Lung (tissue), 11 donors: ENCODE measurements at regions not wholly inside any gene's neighbourhood (a gene's known extent, or its start where the extent isn't known, plus 50 kb on each side); places are given as distances from the start of the nearest gene placed in this dataset.

Experiments used
- ATAC-seq: fragments of 200-7000 bp; cut with Tn5 transposase; one replicate; pipeline ENCODE4 v1.9.1; 2020; ENCODE audit warnings: moderate number of reproducible peaks; ENCODE audit not compliant: insufficient read depth, low FRiP score
- DNase-seq, 3 donors: peaks; one replicate each; pipeline ENCODE4 v3.0.0-alpha.2; 2013 to 2017
- H3K27ac ChIP-seq, 2 donors: one replicate each; pipeline ENCODE4 v1.5.1; 2013; ENCODE audit warnings: mild to moderate bottlenecking in 2 of 2, moderate library complexity in 2 of 2, control low read depth in 1 of 2, inconsistent platforms in 1 of 2, low read depth in 1 of 2, low read length in 1 of 2
- H3K27me3 ChIP-seq, 3 donors: one replicate each; pipeline ENCODE4 v1.5.1; 2013; ENCODE audit warnings: low read length in 2 of 3; ENCODE audit not compliant: control insufficient read depth in 3 of 3, insufficient read depth in 3 of 3
- H3K36me3 ChIP-seq, 4 donors: one replicate each; pipeline ENCODE4 v1.5.1; 2013; ENCODE audit warnings: low read length in 4 of 4, mild to moderate bottlenecking in 1 of 4, moderate library complexity in 1 of 4; ENCODE audit not compliant: control insufficient read depth in 4 of 4, insufficient read depth in 4 of 4
- H3K4me1 ChIP-seq, 5 donors: one replicate each; pipeline ENCODE4 v1.5.1; 2013; ENCODE audit warnings: low read length in 5 of 5, mild to moderate bottlenecking in 2 of 5, moderate library complexity in 1 of 5; ENCODE audit not compliant: control insufficient read depth in 5 of 5, insufficient read depth in 5 of 5
- H3K4me3 ChIP-seq: one replicate; pipeline ENCODE4 v1.5.1; 2013; ENCODE audit warnings: mild to moderate bottlenecking, control low read depth, moderate library complexity
- H3K9ac ChIP-seq, 2 donors: one replicate each; pipeline ENCODE4 v1.5.1; 2013; ENCODE audit warnings: low read length in 2 of 2, control low read depth in 1 of 2; ENCODE audit not compliant: insufficient read depth in 1 of 2
- H3K9me3 ChIP-seq, 4 donors: one replicate each; pipeline ENCODE4 v1.5.1; 2013; ENCODE audit warnings: low read length in 3 of 4, mild to moderate bottlenecking in 1 of 4, moderate library complexity in 1 of 4; ENCODE audit not compliant: control insufficient read depth in 4 of 4, insufficient read depth in 3 of 4
- CTCF ChIP-seq: IDR thresholded peaks from 2 replicates; pipeline ENCODE4 v1.5.1; 2012; ENCODE audit warnings: mild to moderate bottlenecking; ENCODE audit errors: control extremely low read depth, extremely low read depth
- WGBS, 2 donors: extraction: QIAGEN DNeasy Blood & Tissue Kit; methylation state at CpG; one replicate each; pipeline ENCODE4 v1.1.7; 2013; 5-methylcytosine and 5-hydroxymethylcytosine counted together
- donor health status: control.
- donor health status: control.
- donor health status: Bipolar disorder and iron deficiency.
- donor health status: healthy.
- donor health status: DM: yes; HTN: yes; CAD: no.

DNA sequence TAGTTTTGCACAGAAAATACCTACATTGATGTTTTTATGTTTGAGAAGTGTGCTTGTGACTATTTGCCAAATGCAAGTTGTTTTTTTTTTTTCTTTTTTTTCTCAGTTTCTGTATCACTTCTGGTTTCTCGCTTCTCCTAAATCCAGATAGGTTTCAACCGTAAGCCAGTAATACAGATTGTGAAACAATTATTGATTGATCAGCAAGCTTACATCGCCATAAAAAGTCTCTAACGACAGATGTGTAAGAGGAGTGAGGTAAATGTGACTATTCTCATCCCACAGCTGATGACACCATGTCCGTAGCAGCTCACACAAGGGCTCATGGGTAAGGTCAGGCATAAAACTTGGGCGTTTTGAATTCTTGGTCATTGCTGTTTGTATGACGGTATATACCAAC is 202.8 kb upstream of the AKR1E2 start:
- TF ChIP-seq CTCF, result no peak
- no peaks in the 10 kb centered on the region for H3K27me3 ChIP-seq
- no peak overlapping the region for H3K9ac ChIP-seq
- no peak for DNase-seq
- ATAC-seq, result no peak
- H3K4me3 ChIP-seq, result no peak overlapping the region
- no peak overlapping the region for H3K27ac ChIP-seq
- H3K4me1 ChIP-seq, result no peaks in the 10 kb centered on the region
- no peaks in the 10 kb centered on the region for H3K36me3 ChIP-seq
- H3K9me3 ChIP-seq, result peaks cover 0 to 7% (median 2%) of the 10 kb centered on the region in 4 donors
- 88% methylated on average over 7 of the region's 7 CpGs for WGBS, 2 donors

DNA sequence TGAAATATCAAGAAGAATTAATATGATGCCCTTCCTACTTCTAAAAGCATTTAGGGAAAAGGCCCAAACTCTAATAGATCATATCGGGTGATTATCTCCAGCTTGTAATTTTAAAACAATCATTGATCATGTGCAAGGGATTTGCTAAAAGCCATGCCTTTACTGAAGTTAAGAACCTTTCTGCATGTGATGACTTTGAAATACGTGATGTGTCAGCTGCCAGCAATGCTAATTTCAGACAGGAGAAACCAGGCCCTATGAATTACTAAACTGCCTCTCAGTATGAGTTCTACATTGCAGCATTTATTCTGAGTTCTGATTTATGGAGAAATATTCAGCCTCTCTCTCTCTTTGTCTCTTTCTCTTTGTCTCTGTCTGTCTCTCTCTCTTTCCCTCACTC is 203.6 kb upstream of the AKR1E2 start:
- Histone ChIP-seq H3K9me3 (peaks cover 0 to 5% (median 0%) of the 10 kb centered on the region in 4 donors), H3K36me3 (no peaks in the 10 kb centered on the region), H3K9ac (no peak overlapping the region), H3K27me3 (no peaks in the 10 kb centered on the region), H3K4me1 (no peaks in the 10 kb centered on the region), H3K4me3 (no peak overlapping the region), H3K27ac (no peak overlapping the region)
- ATAC-seq (no peak), DNase-seq (no peak)
- WGBS, 2 donors, result 95% methylated on average over 2 of the region's 2 CpGs
- no peak for TF ChIP-seq CTCF

- Histone ChIP-seq H3K4me1 (no peaks in the 10 kb centered on the region), H3K9me3 (peaks cover 0 to 15% (median 5%) of the 10 kb centered on the region in 4 donors), H3K9ac (no peak overlapping the region), H3K27me3 (no peaks in the 10 kb centered on the region), H3K27ac (no peak overlapping the region), H3K4me3 (no peak overlapping the region), H3K36me3 (no peaks in the 10 kb centered on the region)
- no peak for TF ChIP-seq CTCF
- DNase-seq, result no peak
- 94 to 100% methylated on average over 1 of the region's 1 CpG for WGBS, 2 donors
- no peak for ATAC-seq
Observed at GRCh38 chr10:4617589-4617988, 208.4 kb upstream of the AKR1E2 start.

- H3K4me1 ChIP-seq, result no peaks in the 10 kb centered on the region
- peaks cover 0 to 15% (median 5%) of the 10 kb centered on the region in 4 donors for H3K9me3 ChIP-seq
Observed at GRCh38 chr10:4615042-4615441, 211.0 kb upstream of the AKR1E2 start.

More at GRCh38 chr10:4615042-4615441, 211.0 kb upstream of the AKR1E2 start:
- DNase-seq (no peak), ATAC-seq (no peak)
- Histone ChIP-seq H3K36me3 (no peaks in the 10 kb centered on the region), H3K9ac (no peak overlapping the region), H3K4me3 (no peak overlapping the region), H3K27ac (no peak overlapping the region), H3K27me3 (no peaks in the 10 kb centered on the region)
- 99 to 100% methylated on average over 1 of the region's 1 CpG for WGBS, 2 donors
- TF ChIP-seq CTCF, result no peak
